ENCODE measurements at regions not wholly inside any gene's neighbourhood (a gene's known extent, or its start where the extent isn't known, plus 50 kb on each side); places are given as distances from the start of the nearest gene placed in this dataset.

DNA sequence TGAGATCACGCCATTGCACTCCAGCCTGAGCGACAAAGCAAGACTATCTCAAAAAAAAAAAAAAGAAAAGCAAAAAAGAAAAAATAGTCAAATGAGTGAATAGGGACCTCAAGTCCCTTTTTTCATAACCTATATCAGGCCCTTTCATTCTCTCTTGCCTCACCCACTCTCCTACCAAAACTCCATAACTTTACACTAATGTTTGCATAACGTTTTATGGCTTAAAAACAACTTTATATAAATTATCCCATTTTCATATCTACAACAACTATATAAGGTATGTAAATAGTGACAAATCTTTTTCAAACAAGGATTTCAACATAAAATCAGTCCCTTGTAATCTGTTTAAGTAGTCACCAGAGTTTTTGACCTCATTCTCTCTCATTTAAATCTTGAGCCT, 56.9 kb upstream of the PIP5K1B start:
- TF ChIP-seq, protein P1, sequence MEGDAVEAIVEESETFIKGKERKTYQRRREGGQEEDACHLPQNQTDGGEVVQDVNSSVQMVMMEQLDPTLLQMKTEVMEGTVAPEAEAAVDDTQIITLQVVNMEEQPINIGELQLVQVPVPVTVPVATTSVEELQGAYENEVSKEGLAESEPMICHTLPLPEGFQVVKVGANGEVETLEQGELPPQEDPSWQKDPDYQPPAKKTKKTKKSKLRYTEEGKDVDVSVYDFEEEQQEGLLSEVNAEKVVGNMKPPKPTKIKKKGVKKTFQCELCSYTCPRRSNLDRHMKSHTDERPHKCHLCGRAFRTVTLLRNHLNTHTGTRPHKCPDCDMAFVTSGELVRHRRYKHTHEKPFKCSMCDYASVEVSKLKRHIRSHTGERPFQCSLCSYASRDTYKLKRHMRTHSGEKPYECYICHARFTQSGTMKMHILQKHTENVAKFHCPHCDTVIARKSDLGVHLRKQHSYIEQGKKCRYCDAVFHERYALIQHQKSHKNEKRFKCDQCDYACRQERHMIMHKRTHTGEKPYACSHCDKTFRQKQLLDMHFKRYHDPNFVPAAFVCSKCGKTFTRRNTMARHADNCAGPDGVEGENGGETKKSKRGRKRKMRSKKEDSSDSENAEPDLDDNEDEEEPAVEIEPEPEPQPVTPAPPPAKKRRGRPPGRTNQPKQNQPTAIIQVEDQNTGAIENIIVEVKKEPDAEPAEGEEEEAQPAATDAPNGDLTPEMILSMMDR (conservative IDR thresholded peaks at IDR 0.05; ENCODE audit: low read length) = no peak
- no peak for TF ChIP-seq EZH2phosphoT487 (IDR thresholded peaks at IDR 0.05; ENCODE audit: borderline replicate concordance)
